Vagina (tissue), 2 donors: ENCODE measurements at regions not wholly inside any gene's neighbourhood (a gene's known extent, or its start where the extent isn't known, plus 50 kb on each side); places are given as distances from the start of the nearest gene placed in this dataset.

ENCODE experiments used
- CTCF ChIP-seq, 3 experiments: fragments of 450-650 bp in 2 of 3; fragments of 200-600 bp in 1 of 3; sonication (generic) in 1 of 3; IDR thresholded peaks; one replicate each; pipeline ENCODE4 v1.5.1; 2017 to 2019; ENCODE audit warnings: antibody characterized with exemption in 3 of 3, mild to moderate bottlenecking in 2 of 3, moderate library complexity in 2 of 3
- POLR2A ChIP-seq, 2 donors: fragments of 450-650 bp; IDR thresholded peaks; one replicate each; pipeline ENCODE4 v1.6.1; 2017; ENCODE audit warnings: antibody characterized with exemption in 2 of 2, mild to moderate bottlenecking in 2 of 2, moderate library complexity in 2 of 2
- POLR2AphosphoS5 ChIP-seq, 2 donors: sonication (generic); formaldehyde crosslinking; IDR thresholded peaks; one replicate each; pipeline ENCODE4 v1.9.0; 2017; ENCODE audit warnings: antibody characterized with exemption in 2 of 2, mild to moderate bottlenecking in 2 of 2, low read depth in 1 of 2; ENCODE audit not compliant: insufficient read depth in 1 of 2

- no peak for TF ChIP-seq CTCF (IDR thresholded peaks at IDR 0.05)
- no peak for TF ChIP-seq POLR2A (IDR thresholded peaks at IDR 0.05)
- no peak for TF ChIP-seq POLR2AphosphoS5 (IDR thresholded peaks at IDR 0.05; ENCODE audit: insufficient read depth in 1 of 2, low read depth in 1 of 2)
Measured at GRCh38 chr7:67984326-67984725, 987.7 kb downstream of the TYW1 start.
